DMS79 treated with DMSO at 0.1 percent for 48 hours (cell line): ENCODE measurements at regions not wholly inside any gene's neighbourhood (a gene's known extent, or its start where the extent isn't known, plus 50 kb on each side); places are given as distances from the start of the nearest gene placed in this dataset.

Source experiments
- DNase-seq: peaks from one replicate; lab custom pipeline; 2025; lab: John Stamatoyannopoulos, UW

DNA sequence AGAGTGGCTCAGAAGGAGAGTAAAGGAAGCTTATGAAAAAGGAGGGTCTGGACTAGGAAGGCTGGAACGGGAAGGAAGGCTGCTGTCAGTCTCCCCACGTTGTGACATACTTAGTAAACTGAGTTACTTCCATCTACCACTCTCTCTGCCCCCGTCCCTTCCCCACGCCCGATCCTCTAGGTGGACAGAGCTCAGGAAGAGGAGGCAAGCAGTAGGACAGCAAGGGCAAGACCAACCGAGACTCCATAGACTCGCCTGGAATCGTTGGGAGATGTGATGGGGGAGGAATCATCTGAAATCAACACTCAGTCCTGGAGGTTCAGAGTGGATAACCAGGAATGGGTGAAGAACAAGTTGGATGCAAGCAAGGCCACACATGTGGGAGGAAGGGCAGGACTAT is 240.7 kb downstream of the BUD13 start:
- no peak for DNase-seq

DNA sequence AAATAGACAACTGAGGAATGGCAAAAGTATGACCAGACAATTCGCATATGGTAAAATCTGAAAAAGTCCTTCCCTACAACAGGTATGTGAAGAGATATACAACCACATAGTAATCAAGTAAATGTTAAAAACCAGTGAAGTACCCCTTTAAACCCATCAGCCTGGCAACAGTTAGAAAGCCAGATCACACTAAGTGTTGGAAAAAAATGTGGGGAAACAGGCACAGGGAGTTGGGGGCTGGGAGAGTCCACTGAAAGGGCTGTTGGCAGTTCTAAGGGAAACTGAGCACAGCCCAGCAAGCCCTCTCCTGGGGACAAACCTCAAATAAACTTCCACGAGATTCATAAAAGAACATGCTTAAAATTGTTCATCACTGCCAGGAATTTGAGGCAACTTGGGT is 242.1 kb downstream of the BUD13 start:
- no peak for DNase-seq

DNA sequence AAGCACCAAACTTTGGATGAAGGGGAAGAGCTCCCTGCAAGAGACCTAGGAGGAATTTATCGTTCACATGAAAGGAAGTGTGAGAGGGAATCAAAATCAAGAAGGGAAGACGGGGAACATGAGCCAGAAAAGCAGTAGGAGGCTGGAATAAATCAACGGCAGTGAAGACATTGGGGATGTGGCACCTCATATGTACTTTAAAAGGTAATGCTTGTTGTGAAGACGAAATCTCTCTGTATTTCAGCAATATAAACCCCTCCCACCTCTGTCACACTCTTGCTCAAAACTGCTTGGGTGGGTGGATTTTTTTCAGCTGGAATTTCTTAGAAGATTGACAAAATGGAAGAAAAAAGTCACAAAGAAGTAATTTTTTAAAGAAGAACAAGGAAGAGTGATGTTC is 243.5 kb downstream of the BUD13 start:
- DNase-seq: no peak

DNA sequence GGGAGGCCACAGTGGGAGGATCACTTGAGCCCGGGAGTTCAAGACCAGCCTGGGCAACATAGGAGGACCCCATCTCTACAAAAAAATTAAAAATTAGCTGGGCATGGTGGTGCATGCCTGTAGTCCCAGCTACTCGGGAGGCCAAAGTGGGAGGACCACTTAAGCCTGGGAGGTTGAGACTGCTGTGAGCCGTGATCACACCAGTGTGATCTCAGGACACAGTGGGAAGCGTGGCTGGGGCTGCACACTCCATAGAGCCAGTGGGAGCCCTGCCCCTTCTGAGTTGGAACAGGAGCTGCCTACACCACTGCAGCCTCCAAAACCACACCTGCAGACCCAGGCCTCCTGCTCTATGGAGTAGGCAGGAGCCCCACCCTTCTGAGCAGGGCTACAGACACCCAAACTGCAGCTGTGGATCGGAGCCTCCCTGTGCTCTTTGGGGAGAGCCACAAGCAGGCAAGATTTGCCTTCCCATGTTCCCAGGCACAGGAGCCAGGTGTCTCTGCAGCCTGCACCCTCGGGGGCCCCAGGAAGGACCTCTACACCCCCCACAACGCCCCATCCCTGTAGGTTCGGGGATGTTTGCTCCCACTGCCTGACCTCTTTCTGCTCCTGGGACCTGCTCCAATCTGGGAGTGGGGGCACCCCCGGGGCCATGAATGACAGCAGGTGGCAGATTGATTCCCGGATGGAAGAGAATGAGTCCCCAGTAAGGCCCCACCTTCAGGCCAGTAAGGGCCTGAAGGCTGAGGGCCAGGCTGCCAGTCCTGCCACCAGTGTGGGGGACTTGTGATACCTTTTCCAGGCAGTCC is 245.4 kb downstream of the BUD13 start:
- no peak for DNase-seq

GRCh38 chr11:116525961-116526495 is 246.8 kb downstream of the BUD13 start:
- no peak for DNase-seq

- no peak for DNase-seq
These were observed 253.3 kb downstream of the BUD13 start for GRCh38 chr11:116519499-116519898.

DNA sequence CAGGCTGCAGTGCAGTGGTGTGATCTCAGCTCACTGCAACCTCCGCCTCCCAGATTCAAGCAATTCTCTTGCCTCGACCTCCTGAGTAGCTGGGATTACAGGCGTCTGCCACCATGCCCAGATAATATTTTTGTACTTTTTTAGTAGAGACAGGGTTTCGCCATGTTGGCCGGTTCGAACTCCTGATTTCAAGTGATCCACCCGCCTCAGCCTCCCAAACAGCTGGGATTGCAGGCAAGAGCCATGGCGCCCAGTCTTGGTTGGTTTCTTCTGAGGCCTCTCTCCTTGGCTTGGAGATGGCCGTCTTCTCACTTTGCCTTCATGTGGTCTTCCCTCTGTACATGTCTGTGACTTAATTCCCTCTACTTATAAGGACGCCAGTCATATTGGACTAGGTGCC is 254.6 kb downstream of the BUD13 start:
- no peak for DNase-seq

DNA sequence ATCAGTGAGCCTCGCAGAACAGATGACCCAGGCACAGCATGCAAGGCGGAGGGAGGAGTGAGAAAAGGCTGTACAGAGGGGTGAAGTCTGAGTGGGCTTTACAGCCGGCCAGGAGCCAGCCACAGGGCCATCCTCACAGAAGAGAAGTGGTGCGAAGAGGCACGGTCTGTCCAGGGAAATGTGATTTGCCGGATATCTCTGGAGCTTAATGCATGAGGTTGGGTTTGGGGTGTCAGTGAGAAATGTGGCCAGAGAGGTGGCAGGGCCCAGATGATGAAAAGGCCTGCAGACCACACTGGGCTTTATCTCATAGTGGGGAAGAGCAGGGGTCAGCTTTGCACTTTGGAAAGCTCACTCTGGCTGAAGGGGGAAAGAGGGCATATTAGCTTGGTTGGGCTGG is 255.2 kb downstream of the BUD13 start:
- DNase-seq: no peak

- DNase-seq: peak; percentile 14
These were observed 255.7 kb downstream of the BUD13 start for GRCh38 chr11:116517077-116517476.

DNA sequence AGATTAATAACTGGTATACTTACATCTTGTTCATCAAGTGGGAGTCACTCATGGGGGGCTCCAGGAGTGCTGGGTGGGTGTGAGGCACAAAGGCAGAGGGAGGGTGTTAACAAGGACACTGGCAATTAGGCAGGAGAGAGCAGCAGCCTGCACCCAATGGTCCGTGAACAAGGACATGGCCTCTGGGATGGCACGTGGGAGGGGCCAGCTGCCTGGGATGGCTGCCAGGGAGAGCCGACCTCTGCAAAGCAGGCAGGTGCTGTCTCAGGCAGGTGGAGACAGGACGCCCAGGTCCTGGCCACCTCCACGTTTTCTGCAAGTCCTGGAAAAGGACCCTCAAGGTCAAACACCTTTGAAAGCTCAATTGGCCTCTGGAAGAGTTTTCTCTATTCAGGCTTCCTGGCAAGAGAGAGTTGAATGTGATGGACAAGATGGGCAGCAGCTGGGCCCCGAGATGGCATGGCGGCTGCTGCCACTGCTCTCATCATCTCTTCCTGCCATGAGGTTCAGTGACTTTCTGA is 257.1 kb downstream of the BUD13 start:
- DNase-seq: peak; percentile 100

GRCh38 chr11:116513894-116514293 is 258.9 kb downstream of the BUD13 start:
- DNase-seq: no peak

DNA sequence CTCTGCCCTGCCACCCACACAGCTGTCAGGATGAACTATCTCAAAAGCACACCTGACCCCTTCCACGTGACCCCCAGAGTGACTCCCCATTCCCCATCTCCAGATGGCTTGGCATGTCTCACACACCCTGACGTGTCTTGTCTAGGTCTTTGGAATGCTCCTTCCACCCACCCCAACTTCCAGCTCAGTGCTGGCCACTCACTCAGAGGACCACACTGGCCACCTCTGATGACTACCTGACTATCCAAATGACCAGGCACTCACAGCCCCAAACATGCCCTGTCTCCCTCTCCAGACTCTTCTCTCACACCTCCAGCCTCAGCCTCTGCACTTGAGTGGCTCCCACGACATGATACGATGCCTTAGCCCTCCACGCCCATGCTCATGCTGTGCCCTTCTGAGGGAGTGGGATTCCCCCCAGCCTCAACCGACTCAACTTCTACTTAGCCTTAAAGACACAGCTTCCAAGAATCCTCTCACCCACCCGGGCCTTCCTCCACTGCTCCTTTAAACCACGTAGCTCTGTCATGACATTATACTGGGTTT is 259.4 kb downstream of the BUD13 start:
- DNase-seq: no peak

GRCh38 chr11:116512841-116513240 is 259.9 kb downstream of the BUD13 start:
- no peak for DNase-seq

DNA sequence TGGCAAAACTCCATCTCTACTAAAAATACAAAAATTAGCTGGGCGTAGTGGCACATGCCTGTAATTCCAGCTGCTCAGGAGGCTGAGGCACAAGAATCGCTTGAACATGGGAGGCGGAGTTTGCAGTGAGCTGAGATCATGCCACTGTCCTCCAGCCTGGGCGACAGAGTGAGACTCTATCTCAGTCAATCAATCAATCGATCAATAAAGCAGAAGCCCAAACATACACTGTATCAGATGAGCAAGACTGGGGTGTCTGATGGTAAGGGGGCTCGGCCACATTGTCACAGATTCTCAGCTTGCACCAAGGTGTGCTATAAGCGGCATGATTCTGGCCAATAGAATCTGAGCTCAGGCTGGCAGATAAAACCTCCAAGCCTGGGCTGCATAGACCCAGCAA is 261.1 kb downstream of the BUD13 start:
- no peak for DNase-seq

DNA sequence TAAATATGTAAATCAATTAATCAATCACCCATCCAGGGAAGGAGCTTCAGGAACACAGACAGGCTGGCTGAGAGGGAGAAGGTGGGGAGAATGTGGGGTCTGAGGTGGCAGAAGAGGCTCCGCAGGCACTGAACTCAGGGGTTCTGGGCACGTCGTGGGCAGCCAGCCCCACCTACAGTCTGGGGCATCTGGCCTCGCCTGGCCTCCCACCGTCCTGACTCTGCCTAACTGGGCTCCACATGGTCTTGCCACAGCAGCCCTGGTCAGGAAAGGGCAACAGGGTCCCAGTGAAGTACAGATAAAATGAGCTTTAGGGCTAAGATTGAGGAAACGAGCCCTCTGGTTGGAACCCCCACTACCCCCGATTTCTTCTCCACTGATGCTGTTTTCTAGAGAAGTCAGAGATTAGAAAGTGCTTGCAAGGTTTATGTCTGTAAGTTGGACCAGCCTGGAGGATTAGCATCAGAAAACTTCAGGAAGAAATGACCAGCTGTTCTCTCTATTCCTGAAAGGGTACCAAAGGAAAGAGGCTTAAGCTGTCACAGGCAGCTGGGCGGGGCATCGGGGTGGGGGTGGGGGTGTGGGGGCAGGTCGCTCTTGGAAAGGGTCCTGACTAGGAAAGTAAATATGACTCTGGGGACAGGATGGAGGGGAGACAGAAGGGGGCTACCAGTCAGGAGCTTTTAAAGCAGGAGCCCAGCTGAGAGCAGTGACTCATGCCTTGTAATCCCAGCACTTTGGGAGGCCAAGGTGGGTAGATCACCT is 261.7 kb downstream of the BUD13 start:
- DNase-seq: no peak

- DNase-seq: no peak
These were observed 262.6 kb downstream of the BUD13 start for GRCh38 chr11:116510166-116510565.

DNA sequence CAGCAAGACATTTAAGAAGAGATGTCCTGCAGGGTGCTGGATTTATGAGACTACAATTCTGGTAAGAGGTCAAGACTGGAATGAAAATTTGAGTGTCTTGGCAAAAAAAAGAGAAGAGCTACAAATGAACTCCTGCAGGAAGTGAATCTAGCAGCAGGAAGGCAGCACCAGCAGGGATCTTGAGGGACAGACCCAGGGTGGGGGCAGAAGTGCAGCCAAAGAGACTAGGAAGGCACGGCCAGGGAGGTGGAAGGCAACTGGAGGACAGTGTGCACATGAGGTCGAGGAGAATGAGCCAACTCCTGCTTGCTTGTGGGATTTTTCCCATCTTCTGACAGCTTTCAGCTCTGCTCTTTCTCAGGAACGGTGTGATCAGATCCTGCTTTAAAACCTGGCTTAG is 263.2 kb downstream of the BUD13 start:
- DNase-seq: no peak

DNA sequence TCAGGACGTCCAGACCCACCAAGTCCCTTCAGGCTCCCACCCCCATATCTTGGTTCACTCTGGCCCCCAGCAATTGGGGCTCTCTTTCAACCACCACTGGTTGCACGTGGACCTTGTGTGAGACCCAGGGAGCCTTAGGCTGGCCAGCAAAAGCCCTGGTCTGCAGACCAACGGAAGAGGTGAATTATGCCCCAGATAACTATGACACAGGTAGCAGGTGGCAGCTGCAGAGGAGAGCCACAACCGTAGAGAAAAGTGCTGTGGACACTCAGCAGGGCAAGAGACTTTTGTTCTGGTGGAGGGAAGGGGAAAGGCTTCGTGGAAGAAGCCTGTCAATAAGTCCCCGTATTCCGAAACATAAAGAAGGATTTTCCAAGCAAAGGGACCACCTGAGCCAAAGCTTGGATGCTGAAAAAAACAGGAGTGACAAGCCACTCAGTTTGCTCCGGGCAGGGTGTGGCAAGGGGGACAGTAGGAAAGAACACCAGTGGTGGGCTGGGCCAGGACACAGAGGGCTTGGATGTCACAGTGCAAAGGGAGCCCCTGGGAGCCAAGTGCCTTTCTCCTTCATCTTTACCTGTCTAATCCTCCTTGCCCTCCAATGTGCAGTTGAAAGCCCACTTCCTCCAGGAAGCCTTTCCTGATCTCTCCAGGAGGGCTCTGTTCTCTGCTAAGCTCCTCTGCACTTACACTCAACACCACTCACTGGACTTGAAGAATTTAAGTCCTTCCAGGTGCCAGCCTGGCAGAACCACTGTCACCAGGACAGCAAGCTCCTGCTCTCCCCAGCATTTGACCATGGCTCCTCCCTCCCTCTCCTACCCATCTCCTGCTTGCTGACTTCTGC is 264.7 kb downstream of the BUD13 start:
- DNase-seq: no peak

GRCh38 chr11:116507016-116507415 is 265.8 kb downstream of the BUD13 start:
- no peak for DNase-seq

- no peak for DNase-seq
These were observed 266.4 kb downstream of the BUD13 start for GRCh38 chr11:116506263-116506825.
